ENCODE measurements at regions not wholly inside any gene's neighbourhood (a gene's known extent, or its start where the extent isn't known, plus 50 kb on each side); places are given as distances from the start of the nearest gene placed in this dataset.

- no peak for DNase-seq (ENCODE audit: low read depth in 2 of 2)
Measured at GRCh38 chr12:125225641-125226040, 160.4 kb downstream of the AACS start.

GRCh38 chr12:125228519-125229260, 163.5 kb downstream of the AACS start:
- no peak for DNase-seq (ENCODE audit: low read depth in 2 of 2)

- no peak for DNase-seq (ENCODE audit: low read depth in 2 of 2)
Measured at GRCh38 chr12:125229878-125230530, 164.8 kb downstream of the AACS start.

GRCh38 chr12:125233319-125233718, 168.1 kb downstream of the AACS start:
- no peak for DNase-seq (ENCODE audit: low read depth in 2 of 2)

- DNase-seq (ENCODE audit: low read depth in 2 of 2) = no peak
Measured at GRCh38 chr12:125239563-125239962, 174.3 kb downstream of the AACS start.

- no peak for DNase-seq (ENCODE audit: low read depth in 2 of 2)
Measured at GRCh38 chr12:125240717-125241116, 175.5 kb downstream of the AACS start.

- DNase-seq (ENCODE audit: low read depth in 2 of 2) = no peak
Measured at GRCh38 chr12:125243811-125244210, 178.6 kb downstream of the AACS start.

- DNase-seq (ENCODE audit: low read depth in 2 of 2) = no peak
Measured at GRCh38 chr12:125244338-125244737, 179.1 kb downstream of the AACS start.

- no peak for DNase-seq (ENCODE audit: low read depth in 2 of 2)
Measured at GRCh38 chr12:125245581-125246557, 180.6 kb downstream of the AACS start.

- DNase-seq (ENCODE audit: low read depth in 2 of 2) = no peak
Measured at GRCh38 chr12:125247477-125247876, 182.2 kb downstream of the AACS start.

- DNase-seq (ENCODE audit: low read depth in 2 of 2) = no peak
Measured at GRCh38 chr12:125249066-125249824, 184.0 kb downstream of the AACS start.

- no peak for DNase-seq (ENCODE audit: low read depth in 2 of 2)
Measured at GRCh38 chr12:125249932-125250331, 184.7 kb downstream of the AACS start.

- DNase-seq (ENCODE audit: low read depth in 2 of 2) = no peak
Measured at GRCh38 chr12:125254236-125254635, 189.0 kb downstream of the AACS start.

GRCh38 chr12:125254856-125255255, 189.6 kb downstream of the AACS start:
- no peak for DNase-seq (ENCODE audit: low read depth in 2 of 2)

GRCh38 chr12:125255935-125256633, 190.8 kb downstream of the AACS start:
- no peak for DNase-seq (ENCODE audit: low read depth in 2 of 2)

GRCh38 chr12:125256634-125256936, 191.3 kb downstream of the AACS start:
- no peak for DNase-seq (ENCODE audit: low read depth in 2 of 2)

GRCh38 chr12:125259178-125259867, 194.1 kb downstream of the AACS start:
- DNase-seq (ENCODE audit: low read depth in 2 of 2) = no peak

GRCh38 chr12:125262851-125263250, 197.6 kb downstream of the AACS start:
- DNase-seq (ENCODE audit: low read depth in 2 of 2) = no peak

- no peak for DNase-seq (ENCODE audit: low read depth in 2 of 2)
Measured at GRCh38 chr12:125263385-125263784, 198.2 kb downstream of the AACS start.

- no peak for DNase-seq (ENCODE audit: low read depth in 2 of 2)
Measured at GRCh38 chr12:125267114-125267513, 201.9 kb downstream of the AACS start.

Measured in activated CD4-positive, alpha-beta T cell treated with anti-CD3 and anti-CD28 coated beads for 24 hours (primary cell).